Stimulated activated naive CD8-positive, alpha-beta T cell treated with anti-CD3 and anti-CD28 coated beads, Interleukin-15, Interleukin-2, amounts not matched to agents 100 ng/mL and 50 ng/mL, for 24 hours (primary cell): ENCODE measurements at regions not wholly inside any gene's neighbourhood (a gene's known extent, or its start where the extent isn't known, plus 50 kb on each side); places are given as distances from the start of the nearest gene placed in this dataset.

Experiments used
- H3K27ac Mint-ChIP-seq: one replicate; pipeline ENCODE4 v1.8.0; 2021; ENCODE audit warnings: mild to moderate bottlenecking, mixed read lengths
- H3K27me3 Mint-ChIP-seq: one replicate; pipeline ENCODE4 v1.8.0; 2021; ENCODE audit warnings: mixed read lengths
- H3K36me3 Mint-ChIP-seq: one replicate; pipeline ENCODE4 v1.8.0; 2021; ENCODE audit warnings: low read depth, mixed read lengths
- H3K4me1 Mint-ChIP-seq: one replicate; pipeline ENCODE4 v1.8.0; 2021; ENCODE audit warnings: low read depth, mixed read lengths
- H3K4me3 Mint-ChIP-seq: one replicate; pipeline ENCODE4 v1.8.0; 2021; ENCODE audit warnings: mild to moderate bottlenecking, mixed read lengths
- H3K9me3 Mint-ChIP-seq: one replicate; pipeline ENCODE4 v1.8.0; 2021; ENCODE audit warnings: mixed read lengths

DNA sequence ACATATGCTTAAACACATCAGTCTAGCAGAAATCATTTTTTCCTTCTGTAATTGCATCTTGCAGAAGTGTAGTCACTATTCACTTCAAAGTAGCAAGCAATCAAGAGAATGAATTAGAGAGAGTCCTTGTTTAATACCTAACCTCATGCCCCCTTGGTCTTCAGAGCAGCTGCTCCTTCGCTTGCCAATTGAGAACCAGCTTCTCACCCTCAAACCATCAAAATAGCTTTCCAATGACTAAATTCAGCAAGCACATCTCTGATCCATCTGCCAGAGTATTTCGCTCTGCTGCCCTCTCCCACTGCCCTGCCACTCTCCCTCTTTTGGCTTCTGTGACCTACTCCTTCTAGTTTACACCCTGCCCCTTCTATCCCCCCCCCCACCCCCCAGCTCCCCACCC, 120.7 kb upstream of the AGAP1 start:
- no peak overlapping the region for H3K4me3 Mint-ChIP-seq

DNA sequence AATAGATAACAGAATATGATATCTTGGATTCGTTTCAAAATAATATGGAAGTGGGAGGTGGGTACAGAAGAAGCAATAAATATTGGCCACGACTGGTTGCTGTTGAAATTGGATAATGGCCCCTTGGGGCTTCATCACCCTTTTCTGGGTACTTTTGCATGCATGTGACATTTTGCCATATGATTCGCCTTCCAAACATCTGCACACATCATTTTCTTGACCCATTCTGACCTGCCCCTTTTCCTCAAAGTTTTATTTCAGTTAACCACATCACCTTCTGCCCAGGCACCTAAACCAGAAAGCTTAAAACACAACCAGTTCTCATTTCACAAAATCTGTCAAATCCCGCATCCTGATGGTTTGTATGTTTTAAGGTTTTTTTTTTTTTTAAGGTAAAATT, 116.7 kb upstream of the AGAP1 start:
- Mint-ChIP-seq H3K4me1 (no peaks in the 10 kb centered on the region), H3K27me3 (peaks cover 22% of the 10 kb centered on the region), H3K4me3 (no peak overlapping the region), H3K27ac (no peak overlapping the region), H3K36me3 (no peaks in the 10 kb centered on the region), H3K9me3 (no peaks in the 10 kb centered on the region)

More for the DNA sequence above, 120.7 kb upstream of the AGAP1 start:
- no peak overlapping the region for H3K27ac Mint-ChIP-seq
- peaks cover 23% of the 10 kb centered on the region for H3K27me3 Mint-ChIP-seq
- no peaks in the 10 kb centered on the region for H3K36me3 Mint-ChIP-seq
- no peaks in the 10 kb centered on the region for H3K9me3 Mint-ChIP-seq
- H3K4me1 Mint-ChIP-seq, result no peaks in the 10 kb centered on the region

DNA sequence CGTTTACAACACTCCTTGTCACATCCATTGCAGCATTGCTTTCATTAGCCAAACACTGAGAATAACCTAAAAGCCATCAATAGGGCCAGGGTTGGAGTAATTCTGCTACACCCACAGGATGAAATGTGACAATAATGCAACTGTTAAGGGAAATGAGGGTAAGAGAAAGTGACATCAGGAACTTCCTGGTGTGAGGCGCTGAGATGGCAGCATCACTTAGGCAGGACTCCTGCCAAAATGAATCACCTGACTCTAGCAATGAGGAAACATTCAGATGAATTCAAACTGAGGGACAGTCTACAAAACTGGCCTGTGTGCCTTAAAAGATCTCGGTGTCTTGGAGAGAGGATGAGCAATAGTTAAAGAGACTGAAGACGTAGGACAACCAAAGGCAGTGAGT, 115.6 kb upstream of the AGAP1 start:
- no peaks in the 10 kb centered on the region for H3K4me1 Mint-ChIP-seq
- no peak overlapping the region for H3K4me3 Mint-ChIP-seq
- no peaks in the 10 kb centered on the region for H3K36me3 Mint-ChIP-seq
- peaks cover 22% of the 10 kb centered on the region for H3K27me3 Mint-ChIP-seq
- H3K9me3 Mint-ChIP-seq, result no peaks in the 10 kb centered on the region
- no peak overlapping the region for H3K27ac Mint-ChIP-seq

DNA sequence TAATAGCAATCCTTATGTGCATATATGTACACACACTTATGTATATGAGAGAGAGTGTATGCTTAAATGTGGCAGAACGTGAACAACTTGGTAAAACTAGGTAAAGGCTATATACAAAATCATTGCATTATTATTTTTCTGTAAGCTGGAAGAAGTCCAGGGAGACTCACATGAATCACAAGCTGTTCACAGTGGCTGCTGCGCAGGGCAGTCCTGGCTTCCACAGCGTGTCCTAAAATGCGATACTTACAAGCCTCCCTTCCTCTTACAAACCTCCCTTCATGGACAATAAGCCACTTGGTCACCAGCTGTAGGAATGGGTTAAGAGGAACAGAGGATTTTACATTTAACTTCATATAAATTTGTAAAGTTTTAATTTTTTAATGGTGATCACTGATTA, 114.9 kb upstream of the AGAP1 start:
- no peak overlapping the region for H3K4me3 Mint-ChIP-seq
- no peaks in the 10 kb centered on the region for H3K4me1 Mint-ChIP-seq
- H3K27ac Mint-ChIP-seq, result no peak overlapping the region
- no peaks in the 10 kb centered on the region for H3K9me3 Mint-ChIP-seq
- peaks cover 22% of the 10 kb centered on the region for H3K27me3 Mint-ChIP-seq
- no peaks in the 10 kb centered on the region for H3K36me3 Mint-ChIP-seq

DNA sequence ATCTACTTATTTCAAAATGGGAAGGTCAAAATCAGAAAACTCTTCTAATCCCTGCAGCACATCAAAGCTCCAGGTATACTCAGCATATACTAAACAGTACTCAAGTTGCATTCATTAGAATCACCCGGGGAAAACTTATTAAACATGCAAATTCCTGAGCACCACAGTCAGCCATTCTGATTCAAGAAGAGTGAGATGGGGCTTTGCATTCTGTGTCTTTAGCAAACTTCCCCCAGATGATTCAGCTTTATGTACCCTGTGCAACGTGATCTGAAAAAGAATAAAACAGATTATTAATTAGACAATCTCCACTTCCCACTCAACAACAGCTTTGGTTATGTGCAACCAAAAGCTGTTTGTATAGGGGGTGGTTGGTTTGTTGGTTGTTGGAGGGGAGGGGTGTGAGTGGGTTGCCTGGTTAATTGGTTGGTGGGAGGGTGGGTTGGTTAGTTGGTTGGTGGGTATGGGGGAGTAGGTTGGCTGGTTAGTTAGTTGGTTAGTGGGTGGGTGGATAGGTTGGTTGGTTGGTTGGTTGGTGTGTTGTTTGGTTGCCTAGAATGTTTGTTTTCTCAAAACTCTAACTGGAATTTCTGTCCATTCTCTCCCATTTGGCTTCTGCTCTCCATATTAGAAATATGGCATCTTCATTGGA, 112.5 kb upstream of the AGAP1 start:
- no peaks in the 10 kb centered on the region for H3K36me3 Mint-ChIP-seq
- no peaks in the 10 kb centered on the region for H3K9me3 Mint-ChIP-seq
- no peak overlapping the region for H3K27ac Mint-ChIP-seq
- H3K27me3 Mint-ChIP-seq, result peaks cover 18% of the 10 kb centered on the region
- H3K4me1 Mint-ChIP-seq, result no peaks in the 10 kb centered on the region
- H3K4me3 Mint-ChIP-seq, result no peak overlapping the region

DNA sequence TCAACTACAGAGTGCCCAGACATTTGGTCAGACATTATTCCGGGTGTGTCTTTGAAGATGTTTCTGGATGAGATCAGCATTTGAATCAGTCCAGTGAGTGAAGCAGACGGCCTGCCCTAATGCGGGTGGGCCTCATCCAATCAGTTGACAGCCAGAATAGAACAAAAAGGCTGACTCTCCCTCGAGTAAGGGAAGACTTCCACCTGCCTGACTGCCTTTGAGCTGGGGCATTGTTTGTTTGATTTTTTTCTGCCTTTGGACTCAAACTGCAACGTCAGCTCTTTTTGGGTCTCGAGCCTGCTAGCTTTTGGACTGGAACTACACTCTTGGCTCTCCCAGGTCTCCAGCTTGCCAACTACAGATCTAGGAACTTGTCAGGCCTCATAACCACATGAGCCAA, 111.7 kb upstream of the AGAP1 start:
- no peaks in the 10 kb centered on the region for H3K4me1 Mint-ChIP-seq
- no peaks in the 10 kb centered on the region for H3K9me3 Mint-ChIP-seq
- no peak overlapping the region for H3K27ac Mint-ChIP-seq
- no peaks in the 10 kb centered on the region for H3K36me3 Mint-ChIP-seq
- H3K4me3 Mint-ChIP-seq, result no peak overlapping the region
- H3K27me3 Mint-ChIP-seq, result peaks cover 13% of the 10 kb centered on the region

DNA sequence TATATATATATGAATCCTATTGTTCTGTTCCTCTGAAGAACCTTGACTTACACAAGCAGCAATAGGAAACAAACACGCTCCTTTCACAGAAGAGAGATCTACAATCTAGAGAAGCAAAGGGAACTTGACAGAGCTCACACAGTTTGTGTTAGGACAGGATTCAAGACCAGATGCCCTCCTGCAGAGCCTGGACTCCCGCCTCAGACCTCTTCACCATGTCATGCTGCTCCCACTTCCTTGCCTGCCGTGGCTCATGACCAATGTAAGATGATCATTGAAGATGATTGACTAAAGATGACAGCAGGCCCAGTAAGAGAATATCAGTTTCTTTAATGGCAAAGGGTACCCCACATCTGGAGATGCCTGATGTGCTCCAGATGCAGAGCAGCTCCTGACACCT, 111.2 kb upstream of the AGAP1 start:
- Mint-ChIP-seq H3K27me3 (peaks cover 10% of the 10 kb centered on the region), H3K9me3 (no peaks in the 10 kb centered on the region), H3K4me1 (no peaks in the 10 kb centered on the region), H3K27ac (no peak overlapping the region), H3K36me3 (no peaks in the 10 kb centered on the region), H3K4me3 (no peak overlapping the region)

DNA sequence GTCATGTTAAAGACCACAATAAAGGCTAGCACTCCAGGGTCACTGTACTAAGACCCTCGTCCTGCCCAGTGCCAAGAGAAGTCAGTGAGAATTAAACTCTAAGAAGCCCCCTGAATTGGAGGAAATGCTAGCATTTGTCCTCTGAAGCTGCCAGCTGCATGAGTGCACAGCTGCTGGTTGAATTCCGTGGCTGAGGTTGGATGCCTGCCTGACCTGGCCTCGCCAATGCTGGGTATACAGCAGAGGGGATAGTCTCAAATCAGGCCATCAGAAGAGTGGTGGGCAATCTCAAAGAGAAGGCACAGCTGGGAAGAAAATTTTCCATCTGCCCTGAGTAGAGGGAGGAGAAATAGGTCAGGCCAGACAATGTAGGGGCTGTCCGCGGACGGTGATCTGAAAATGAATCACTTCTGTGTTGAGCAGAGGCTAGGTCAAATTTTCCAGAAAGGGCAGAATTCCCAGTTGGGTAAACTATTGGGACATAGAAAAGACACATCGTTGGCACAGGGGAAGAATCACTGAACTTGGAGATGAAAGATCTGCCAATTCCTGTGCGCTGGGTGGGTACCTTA, 110.5 kb upstream of the AGAP1 start:
- Mint-ChIP-seq H3K27ac (no peak overlapping the region), H3K9me3 (no peaks in the 10 kb centered on the region), H3K4me1 (no peaks in the 10 kb centered on the region), H3K27me3 (peaks cover 8% of the 10 kb centered on the region), H3K36me3 (no peaks in the 10 kb centered on the region), H3K4me3 (no peak overlapping the region)

DNA sequence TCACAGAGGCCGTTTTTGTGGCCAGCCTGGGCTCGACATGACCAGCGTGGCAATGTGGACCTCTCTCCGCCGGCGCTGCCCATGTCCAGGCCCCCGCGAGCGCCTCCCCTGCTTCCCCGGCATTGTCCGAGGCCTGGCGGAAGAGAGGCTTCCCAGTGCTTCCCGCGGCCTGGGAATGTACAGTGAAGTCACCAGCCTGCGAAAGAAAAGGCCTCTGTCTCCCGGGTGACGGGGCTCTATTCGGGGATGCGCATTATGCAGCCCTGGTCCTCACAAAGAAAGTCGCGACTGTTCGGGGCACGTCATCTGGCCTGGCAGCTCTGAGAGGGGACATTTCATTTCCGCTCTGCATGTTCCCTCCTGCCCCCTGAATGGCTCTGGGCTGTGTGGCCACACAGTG, 109.2 kb upstream of the AGAP1 start:
- Mint-ChIP-seq H3K4me1 (no peaks in the 10 kb centered on the region), H3K4me3 (no peak overlapping the region), H3K27me3 (peaks cover 4% of the 10 kb centered on the region), H3K36me3 (no peaks in the 10 kb centered on the region), H3K9me3 (no peaks in the 10 kb centered on the region), H3K27ac (no peak overlapping the region)

DNA sequence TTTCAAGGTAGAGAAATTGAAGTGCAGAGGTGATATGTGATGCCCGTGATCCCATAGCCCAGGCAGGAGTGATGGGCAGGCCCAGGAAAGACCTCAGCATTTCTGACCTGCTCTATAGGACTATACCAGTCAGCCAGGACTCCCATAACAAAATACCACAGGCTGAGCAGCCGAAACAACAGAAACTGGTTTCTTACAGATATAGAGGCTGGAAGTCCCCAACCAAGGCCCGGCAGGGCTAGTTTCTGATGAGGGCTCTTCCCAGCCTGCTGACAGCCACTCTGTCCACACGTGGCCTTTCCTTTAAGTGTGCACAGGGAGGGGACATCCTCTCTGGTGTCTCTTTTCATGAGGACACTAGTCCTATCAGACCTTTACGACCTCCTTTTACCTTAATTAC, 104.2 kb upstream of the AGAP1 start:
- no peaks in the 10 kb centered on the region for H3K36me3 Mint-ChIP-seq
- no peak overlapping the region for H3K27ac Mint-ChIP-seq
- H3K9me3 Mint-ChIP-seq, result peaks cover 4% of the 10 kb centered on the region
- H3K4me3 Mint-ChIP-seq, result no peak overlapping the region
- peaks cover 13% of the 10 kb centered on the region for H3K4me1 Mint-ChIP-seq
- peaks cover 11% of the 10 kb centered on the region for H3K27me3 Mint-ChIP-seq

DNA sequence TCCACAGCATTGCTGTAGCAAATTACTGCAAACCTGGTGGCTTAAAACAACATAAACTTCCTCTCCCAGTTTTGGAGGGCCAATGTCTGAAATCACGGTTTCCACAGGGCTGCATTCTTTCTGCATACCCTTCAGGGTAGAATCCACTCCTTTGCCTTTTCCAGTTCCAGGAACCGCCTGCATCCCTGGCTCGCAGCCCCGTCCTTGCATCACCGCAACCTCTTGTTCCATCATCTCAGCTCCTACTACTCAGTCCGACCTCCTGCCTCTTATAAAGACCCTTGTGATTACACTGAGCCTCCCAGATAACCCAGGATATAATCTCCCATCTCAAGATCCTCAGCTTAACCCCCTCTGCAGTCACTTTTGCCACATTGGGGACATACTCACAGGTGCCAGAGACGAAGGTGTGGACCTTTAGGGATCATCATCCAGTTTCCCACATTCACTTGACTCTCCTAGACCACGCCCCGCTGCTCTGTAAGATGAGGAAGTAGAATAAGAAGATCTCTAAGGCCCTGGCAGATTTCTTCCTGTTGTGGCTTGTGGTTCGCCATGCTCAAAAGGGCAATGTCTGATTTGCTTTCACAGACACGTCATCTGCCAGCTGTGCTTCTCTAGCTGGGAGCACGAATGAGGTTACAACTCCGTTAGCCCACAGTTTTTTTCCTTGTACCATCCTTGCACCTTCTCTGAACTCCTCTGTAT, 103.6 kb upstream of the AGAP1 start:
- Mint-ChIP-seq H3K9me3 (peaks cover 4% of the 10 kb centered on the region), H3K27ac (no peak overlapping the region), H3K36me3 (no peaks in the 10 kb centered on the region), H3K4me1 (peaks cover 13% of the 10 kb centered on the region), H3K27me3 (peaks cover 14% of the 10 kb centered on the region), H3K4me3 (no peak overlapping the region)

DNA sequence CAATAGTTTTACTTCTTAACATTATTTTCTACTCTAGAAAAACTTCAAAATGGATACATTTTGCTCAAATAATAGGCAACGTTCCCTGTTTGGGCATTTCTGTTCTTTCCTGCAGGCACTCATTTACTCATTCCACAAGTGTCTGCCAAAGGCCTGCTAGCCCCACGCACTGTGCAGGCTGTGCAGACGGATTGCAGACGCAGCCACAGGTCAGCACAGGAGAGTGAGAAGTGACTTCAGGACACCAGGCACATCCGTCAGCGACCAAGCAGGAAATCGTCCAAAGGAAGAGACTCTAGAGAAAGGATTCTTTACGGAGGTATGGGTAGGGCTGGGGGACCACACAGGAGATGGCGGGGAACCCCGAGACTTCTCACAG, 103.0 kb upstream of the AGAP1 start:
- Mint-ChIP-seq H3K4me3 (no peak overlapping the region), H3K27ac (no peak overlapping the region), H3K9me3 (peaks cover 4% of the 10 kb centered on the region), H3K27me3 (peaks cover 15% of the 10 kb centered on the region), H3K4me1 (peaks cover 13% of the 10 kb centered on the region), H3K36me3 (no peaks in the 10 kb centered on the region)

DNA sequence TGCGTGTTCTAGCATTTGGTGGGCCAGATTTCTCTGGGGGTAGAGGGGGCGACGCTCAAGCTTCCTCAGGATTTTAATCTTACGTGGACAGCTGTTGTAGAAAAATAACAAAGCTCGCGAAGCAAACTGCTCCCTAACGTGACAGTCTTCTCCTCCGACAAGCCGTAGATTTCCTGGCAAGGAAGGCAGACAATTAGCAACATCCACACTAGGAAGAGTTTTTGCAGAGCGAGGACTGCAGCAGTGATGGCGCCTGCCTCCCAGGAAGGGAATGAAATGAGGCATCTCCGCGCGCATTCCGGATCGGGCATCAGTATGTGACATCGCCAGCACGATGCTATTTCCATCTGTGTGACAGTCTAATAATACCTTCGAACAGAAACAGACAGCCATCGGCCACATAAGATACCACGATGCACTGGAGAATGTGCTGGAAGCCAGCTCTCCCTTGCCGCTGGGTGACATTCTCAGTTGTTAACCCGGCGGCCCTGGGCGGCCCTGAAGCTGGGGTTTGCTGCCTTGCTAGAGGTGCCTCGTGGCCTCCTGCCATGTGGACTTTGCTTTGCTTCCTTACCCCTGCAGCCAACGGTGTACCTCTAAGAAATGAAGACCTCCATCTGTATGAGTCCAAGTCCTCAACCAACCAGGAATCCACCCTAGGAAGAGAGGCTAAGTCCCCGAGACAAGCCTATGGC, 101.8 kb upstream of the AGAP1 start:
- Mint-ChIP-seq H3K9me3 (peaks cover 4% of the 10 kb centered on the region), H3K27ac (no peak overlapping the region), H3K4me1 (peaks cover 13% of the 10 kb centered on the region), H3K4me3 (no peak overlapping the region), H3K27me3 (peaks cover 21% of the 10 kb centered on the region), H3K36me3 (no peaks in the 10 kb centered on the region)

DNA sequence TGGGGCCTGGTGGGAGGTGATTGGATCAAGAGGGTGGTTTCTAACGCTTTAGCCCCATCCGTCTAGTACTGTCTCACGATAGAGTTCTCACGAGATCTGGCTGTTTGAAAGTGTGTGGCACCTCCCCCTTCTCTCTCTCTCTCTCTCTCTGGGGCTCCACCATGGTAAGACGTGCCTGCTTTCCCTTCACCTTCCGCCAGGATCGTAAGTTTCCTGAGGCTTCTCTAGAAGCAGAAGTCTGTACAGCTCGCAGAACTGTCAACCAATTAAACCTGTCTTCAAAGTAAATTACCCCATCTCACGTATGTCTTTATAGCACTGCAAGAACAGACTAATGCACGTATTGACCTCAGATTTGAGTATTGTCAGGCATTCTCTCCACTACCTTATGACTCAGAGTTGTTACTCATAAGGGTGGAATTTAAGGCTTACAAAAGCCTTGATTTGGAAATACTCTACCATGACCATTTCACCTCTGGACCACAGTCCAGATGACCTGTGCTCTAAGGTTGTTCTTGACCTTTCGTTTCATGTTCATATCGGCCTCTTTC, 99.5 kb upstream of the AGAP1 start:
- Mint-ChIP-seq H3K4me3 (no peak overlapping the region), H3K27me3 (peaks cover 24% of the 10 kb centered on the region), H3K27ac (no peak overlapping the region), H3K9me3 (peaks cover 4% of the 10 kb centered on the region), H3K36me3 (no peaks in the 10 kb centered on the region), H3K4me1 (peaks cover 13% of the 10 kb centered on the region)
